HT-29 (cell line): ENCODE measurements at regions not wholly inside any gene's neighbourhood (a gene's known extent, or its start where the extent isn't known, plus 50 kb on each side); places are given as distances from the start of the nearest gene placed in this dataset.

Experiments
- DNase-seq: peaks from one replicate; pipeline ENCODE4 v3.0.0-alpha.2; 2015; ENCODE audit warnings: low spot score

- no peak for DNase-seq
These were observed 349.4 kb upstream of the GYPC start for GRCh38 chr2:126306539-126306938.

- no peak for DNase-seq
These were observed 348.2 kb upstream of the GYPC start for GRCh38 chr2:126307740-126308139.

- DNase-seq, result no peak
These were observed 346.8 kb upstream of the GYPC start for GRCh38 chr2:126309185-126309584.

GRCh38 chr2:126312579-126312978 is 343.4 kb upstream of the GYPC start:
- no peak for DNase-seq

- DNase-seq, result no peak
These were observed 340.1 kb upstream of the GYPC start for GRCh38 chr2:126315828-126316227.

GRCh38 chr2:126317790-126318431 is 338.0 kb upstream of the GYPC start:
- no peak for DNase-seq

GRCh38 chr2:126322342-126322741 is 333.6 kb upstream of the GYPC start:
- DNase-seq, result no peak

- no peak for DNase-seq
These were observed 330.8 kb upstream of the GYPC start for GRCh38 chr2:126325202-126325601.

GRCh38 chr2:126329173-126329572 is 326.8 kb upstream of the GYPC start:
- no peak for DNase-seq

- DNase-seq, result no peak
These were observed 313.5 kb upstream of the GYPC start for GRCh38 chr2:126342457-126342856.

GRCh38 chr2:126343136-126343535 is 312.8 kb upstream of the GYPC start:
- no peak for DNase-seq

- no peak for DNase-seq
These were observed 311.5 kb upstream of the GYPC start for GRCh38 chr2:126344493-126344892.

GRCh38 chr2:126345691-126346090 is 310.3 kb upstream of the GYPC start:
- DNase-seq, result no peak

- DNase-seq, result no peak
These were observed 299.3 kb upstream of the GYPC start for GRCh38 chr2:126356631-126357030.

- no peak for DNase-seq
These were observed 297.8 kb upstream of the GYPC start for GRCh38 chr2:126358122-126358521.

- DNase-seq, result peak; percentile 47
These were observed 296.5 kb upstream of the GYPC start for GRCh38 chr2:126359494-126359893.

GRCh38 chr2:126367361-126367760 is 288.6 kb upstream of the GYPC start:
- no peak for DNase-seq

GRCh38 chr2:126368758-126369157 is 287.2 kb upstream of the GYPC start:
- DNase-seq, result no peak

- no peak for DNase-seq
These were observed 285.8 kb upstream of the GYPC start for GRCh38 chr2:126370201-126370600.

GRCh38 chr2:126372406-126372805 is 283.6 kb upstream of the GYPC start:
- no peak for DNase-seq

GRCh38 chr2:126378176-126378575 is 277.8 kb upstream of the GYPC start:
- no peak for DNase-seq

- no peak for DNase-seq
These were observed 274.9 kb upstream of the GYPC start for GRCh38 chr2:126381091-126381490.

- no peak for DNase-seq
These were observed 273.0 kb upstream of the GYPC start for GRCh38 chr2:126382998-126383397.

GRCh38 chr2:126383800-126384199 is 272.2 kb upstream of the GYPC start:
- DNase-seq, result no peak
